Head of caudate nucleus (tissue), 42 donors: ENCODE measurements at regions not wholly inside any gene's neighbourhood (a gene's known extent, or its start where the extent isn't known, plus 50 kb on each side); places are given as distances from the start of the nearest gene placed in this dataset.
"Not testable (repeated sequence)": the region's sequence is repeated elsewhere in the genome, so short reads cannot be mapped to it uniquely, and the experiment has no call there.

Experiments used
- DNase-seq, 42 donors: peaks; one replicate each; pipeline versions ENCODE4 v3.0.0 to v3.0.0-alpha.2; 2020 to 2021; ENCODE audit warnings: mixed read lengths in 7 of 42
- intact Hi-C: fragments of 100-400 bp; cut with DNase I; formaldehyde crosslinking; loops from one replicate; pipeline ENCODE4 v1.15.0; 2022

- DNase-seq = no peak
- intact Hi-C loops = no loop called here
These were observed 97.5 kb upstream of the SPATA12 start for GRCh38 chr3:56962922-56963321.

GRCh38 chr3:56962206-56962605 lies 98.3 kb upstream of the SPATA12 start:
- no peak for DNase-seq
- intact Hi-C loops = no loop called here

- DNase-seq = no peak
- intact Hi-C loops = no loop called here
These were observed 100.1 kb upstream of the SPATA12 start for GRCh38 chr3:56960234-56960917.

- intact Hi-C loops = no loop called here
- no peak for DNase-seq
These were observed 101.6 kb upstream of the SPATA12 start for GRCh38 chr3:56958879-56959278.

GRCh38 chr3:56957522-56957921 lies 102.9 kb upstream of the SPATA12 start:
- no peak for DNase-seq
- intact Hi-C loops = no loop called here

GRCh38 chr3:56956906-56957305 lies 103.6 kb upstream of the SPATA12 start:
- DNase-seq = no peak
- intact Hi-C loops = no loop called here

GRCh38 chr3:56955492-56956111 lies 104.9 kb upstream of the SPATA12 start:
- DNase-seq = peak in 7 of 42 donors; percentile 13 to 63 (median 39)
- intact Hi-C loops = no loop called here

- intact Hi-C loops = no loop called here
- DNase-seq = no peak
These were observed 106.3 kb upstream of the SPATA12 start for GRCh38 chr3:56954125-56954524.

- no peak for DNase-seq
- intact Hi-C loops = no loop called here
These were observed 107.6 kb upstream of the SPATA12 start for GRCh38 chr3:56952846-56953245.

- no peak for DNase-seq
- intact Hi-C loops = no loop called here
These were observed 108.4 kb upstream of the SPATA12 start for GRCh38 chr3:56952061-56952460.

- intact Hi-C loops = no loop called here
- DNase-seq = no peak
These were observed 109.1 kb upstream of the SPATA12 start for GRCh38 chr3:56951366-56951765.

- intact Hi-C loops, DNase-seq: not testable (repeated sequence)
These were observed 115.1 kb upstream of the SPATA12 start for GRCh38 chr3:56945378-56945777.

GRCh38 chr3:56942523-56942922 lies 117.9 kb upstream of the SPATA12 start:
- DNase-seq = no peak
- intact Hi-C loops = no loop called here

GRCh38 chr3:56940976-56941375 lies 119.5 kb upstream of the SPATA12 start:
- DNase-seq = no peak
- intact Hi-C loops = no loop called here

- intact Hi-C loops = no loop called here
- DNase-seq = peak in 3 of 42 donors; percentile 14 to 53 (median 52)
These were observed 120.1 kb upstream of the SPATA12 start for GRCh38 chr3:56940321-56940720.

GRCh38 chr3:56939834-56940233 lies 120.6 kb upstream of the SPATA12 start:
- intact Hi-C loops = no loop called here
- no peak for DNase-seq

GRCh38 chr3:56938530-56938929 lies 121.9 kb upstream of the SPATA12 start:
- intact Hi-C loops = no loop called here

GRCh38 chr3:56937580-56937979 lies 122.9 kb upstream of the SPATA12 start:
- no peak for DNase-seq
- intact Hi-C loops = no loop called here

More at GRCh38 chr3:56938530-56938929, 121.9 kb upstream of the SPATA12 start:
- no peak for DNase-seq

- intact Hi-C loops = no loop called here
- DNase-seq = no peak
These were observed 124.7 kb upstream of the SPATA12 start for GRCh38 chr3:56935811-56936210.

GRCh38 chr3:56934481-56934880 lies 126.0 kb upstream of the SPATA12 start:
- intact Hi-C loops, DNase-seq: not testable (repeated sequence)

- intact Hi-C loops = no loop called here
- DNase-seq = no peak
These were observed 126.7 kb upstream of the SPATA12 start for GRCh38 chr3:56933803-56934202.
